Dermis blood vessel endothelial cell (primary cell): ENCODE measurements at regions not wholly inside any gene's neighbourhood (a gene's known extent, or its start where the extent isn't known, plus 50 kb on each side); places are given as distances from the start of the nearest gene placed in this dataset.

Experiments used
- DNase-seq: peaks from one replicate; pipeline ENCODE4 v3.0.0; 2010

DNA sequence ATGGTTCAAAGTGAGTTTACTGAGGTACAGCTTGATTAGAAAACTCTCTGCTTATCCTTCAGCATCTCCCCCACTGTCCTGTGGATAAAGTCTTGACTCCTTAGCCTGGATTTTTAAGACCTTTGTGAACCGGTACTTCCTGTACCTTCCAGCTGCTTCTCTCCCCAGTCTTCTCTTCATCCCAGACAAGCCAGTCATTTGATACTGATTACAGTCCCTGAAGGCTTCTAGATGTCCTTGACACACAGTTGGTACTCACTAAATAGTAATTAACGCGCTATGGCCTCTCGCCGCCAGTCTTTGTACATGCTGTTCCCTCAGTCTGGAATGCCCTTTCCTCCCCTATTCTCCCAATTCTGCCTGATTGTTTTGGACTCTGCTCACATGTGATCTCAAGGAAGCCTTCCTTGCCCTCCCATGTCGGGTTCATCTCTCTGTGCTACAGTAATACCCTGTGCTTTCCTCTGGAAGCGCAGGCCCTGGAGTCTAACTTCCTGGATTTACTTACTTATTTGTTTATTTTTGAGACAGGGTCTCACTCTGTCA is 50.6 kb upstream of the PTGR2 start:
- DNase-seq: no peak

DNA sequence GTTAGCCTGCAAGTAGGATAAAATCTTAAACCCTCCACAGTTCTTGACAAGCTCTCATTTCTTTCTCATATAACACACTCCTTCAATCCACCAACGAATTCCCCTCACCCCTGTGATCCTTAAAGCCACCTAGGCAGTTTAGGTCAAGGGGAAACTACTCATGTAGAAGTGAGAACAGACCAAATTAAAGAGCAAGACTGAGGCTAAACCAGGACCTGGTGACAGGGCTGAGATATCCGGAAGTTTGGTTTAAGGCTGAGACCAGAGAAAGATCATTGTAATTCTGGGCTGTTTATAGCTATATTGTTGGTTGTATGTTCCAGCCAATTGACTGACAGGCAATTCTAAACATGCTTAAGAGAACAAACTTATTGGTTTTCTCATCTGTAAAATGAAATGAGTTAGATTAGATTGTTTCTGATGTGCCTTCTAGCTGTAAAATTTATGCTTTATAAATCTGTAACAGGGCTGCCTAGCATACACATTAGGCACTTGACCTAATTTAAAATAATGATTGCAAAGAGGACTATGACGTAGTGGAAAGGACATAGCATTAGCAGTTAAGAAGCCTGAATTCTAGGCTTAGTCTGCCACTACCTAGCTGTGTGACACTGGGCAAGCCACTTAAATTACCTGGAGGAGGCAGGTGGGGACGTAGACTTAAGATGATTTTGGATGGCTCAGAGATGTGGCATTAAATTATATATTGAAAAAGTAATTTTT is 53.9 kb upstream of the PTGR2 start:
- DNase-seq: no peak

DNA sequence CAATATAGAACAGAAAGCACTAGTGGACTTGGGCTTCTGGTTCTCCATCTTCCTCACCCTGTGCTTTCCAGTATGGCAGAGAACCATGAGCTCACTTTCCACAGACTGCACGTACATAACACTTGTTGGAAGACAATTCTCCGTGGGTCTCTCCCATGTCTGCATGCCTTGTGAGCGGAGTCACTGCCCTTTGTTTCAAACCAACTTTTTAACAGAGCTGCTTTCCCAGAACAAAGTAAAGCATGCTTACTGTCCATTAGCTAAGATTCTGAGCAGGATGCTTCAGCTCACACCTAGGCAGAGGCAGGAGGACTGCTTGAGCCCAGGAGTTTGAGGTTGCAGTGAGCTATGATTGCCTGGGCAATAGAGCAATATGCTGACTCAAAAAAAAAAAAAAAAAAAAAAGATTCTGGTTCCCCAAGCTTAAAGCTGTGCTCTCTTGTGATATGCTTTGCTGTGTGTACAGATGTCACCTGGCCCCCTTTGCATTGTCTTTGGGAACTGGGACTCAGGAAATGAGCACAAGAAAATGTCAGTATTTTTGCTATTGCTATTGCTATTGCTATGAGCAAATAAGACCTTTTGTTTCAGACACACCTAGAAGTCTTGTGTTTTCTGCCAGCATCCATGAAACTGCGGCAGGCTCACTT is 54.6 kb upstream of the PTGR2 start:
- DNase-seq: no peak

DNA sequence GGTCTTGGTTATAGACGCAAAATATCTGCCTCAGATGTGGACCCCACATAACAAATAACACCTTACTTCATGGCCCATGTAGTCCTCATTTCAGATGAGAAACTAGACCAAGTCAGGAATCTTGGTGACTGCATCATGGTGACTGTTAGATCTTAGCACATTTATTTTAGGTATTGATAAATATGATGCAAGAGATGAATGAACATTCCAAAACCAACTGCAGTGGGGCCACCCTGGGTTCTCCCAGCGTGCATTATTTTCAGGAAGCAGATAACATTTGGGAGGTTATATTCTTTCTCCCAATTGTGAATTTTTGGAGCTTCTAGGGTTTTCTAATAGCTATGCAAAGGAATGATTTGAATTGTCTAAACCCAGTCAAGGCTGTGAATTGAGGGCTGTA is 55.2 kb upstream of the PTGR2 start:
- DNase-seq: no peak

DNA sequence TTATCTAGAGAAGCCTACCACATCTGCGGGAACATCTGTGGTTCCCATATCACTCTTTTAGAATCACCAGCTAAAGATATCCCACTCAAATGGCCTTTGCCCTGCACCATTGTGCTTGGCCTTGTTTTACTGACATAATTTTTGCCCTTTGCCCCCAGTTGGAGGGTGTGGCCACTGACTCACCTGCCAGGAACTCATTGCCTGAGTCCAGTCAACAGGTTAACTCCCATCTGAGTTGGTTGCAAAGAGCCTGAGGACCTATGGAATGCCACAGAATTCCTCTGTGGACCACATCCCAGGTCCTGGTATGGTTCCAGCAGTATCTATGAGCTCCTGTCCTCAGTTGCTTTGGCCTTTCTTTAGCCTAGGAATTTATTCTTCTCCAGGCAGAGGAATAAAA is 55.7 kb upstream of the PTGR2 start:
- DNase-seq: no peak

DNA sequence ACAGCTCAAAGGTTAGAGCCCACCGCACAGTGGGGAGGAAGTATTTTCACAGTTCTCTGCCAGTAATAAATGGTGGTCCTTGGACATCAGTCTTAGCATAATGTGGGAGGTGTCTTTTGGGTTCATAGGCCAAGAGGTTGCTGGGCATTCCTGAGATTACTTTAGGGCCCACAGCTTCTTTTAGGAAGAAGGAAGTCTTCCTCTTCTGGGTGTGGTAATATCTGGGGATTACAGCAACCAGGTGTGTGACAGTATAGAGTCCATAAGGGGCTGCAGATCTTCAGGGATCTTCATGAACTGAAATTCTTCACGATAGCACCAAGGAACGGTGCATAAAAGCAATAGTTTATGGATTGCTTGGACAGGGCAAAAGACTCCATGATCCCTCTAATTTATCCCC is 56.2 kb upstream of the PTGR2 start:
- no peak for DNase-seq

DNA sequence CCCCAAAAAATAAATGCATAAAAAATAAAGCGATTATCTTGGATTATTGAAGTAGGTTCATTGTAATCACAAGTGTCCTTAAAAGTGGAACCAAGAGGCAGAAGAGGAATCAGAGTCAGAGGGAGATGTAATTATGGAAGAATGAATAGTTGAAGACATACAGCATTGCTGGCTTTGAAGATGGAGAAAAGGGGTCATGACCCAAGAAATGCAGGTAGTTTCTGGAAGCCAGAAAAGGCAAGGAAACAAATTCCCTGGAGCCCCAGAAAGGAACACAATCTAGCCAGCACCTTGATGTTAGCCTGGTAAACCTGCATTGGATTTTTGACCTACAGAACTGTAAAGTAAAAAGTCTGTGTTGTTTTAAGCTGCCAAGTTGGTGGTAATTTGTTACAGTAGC is 57.5 kb upstream of the PTGR2 start:
- no peak for DNase-seq

DNA sequence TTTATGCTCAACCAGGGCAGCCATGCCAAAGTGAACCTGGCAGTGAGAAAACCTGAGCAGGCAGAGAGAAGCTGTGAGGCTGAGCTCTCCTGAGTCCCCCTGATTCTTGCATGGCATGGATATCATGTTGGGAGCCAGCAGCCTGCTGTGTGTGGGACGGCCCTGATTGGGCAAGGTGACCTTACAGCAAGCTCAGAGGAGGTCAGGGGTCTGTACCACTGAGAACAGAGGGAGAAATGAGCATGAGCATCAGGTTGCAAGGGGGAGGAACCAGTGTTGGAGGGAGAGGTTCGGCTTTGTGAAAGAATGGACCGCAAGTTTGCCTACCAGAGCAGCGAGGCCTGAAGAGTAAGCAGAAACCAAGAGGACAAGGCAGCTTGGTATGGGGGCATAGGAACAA is 59.1 kb upstream of the PTGR2 start:
- DNase-seq: no peak

DNA sequence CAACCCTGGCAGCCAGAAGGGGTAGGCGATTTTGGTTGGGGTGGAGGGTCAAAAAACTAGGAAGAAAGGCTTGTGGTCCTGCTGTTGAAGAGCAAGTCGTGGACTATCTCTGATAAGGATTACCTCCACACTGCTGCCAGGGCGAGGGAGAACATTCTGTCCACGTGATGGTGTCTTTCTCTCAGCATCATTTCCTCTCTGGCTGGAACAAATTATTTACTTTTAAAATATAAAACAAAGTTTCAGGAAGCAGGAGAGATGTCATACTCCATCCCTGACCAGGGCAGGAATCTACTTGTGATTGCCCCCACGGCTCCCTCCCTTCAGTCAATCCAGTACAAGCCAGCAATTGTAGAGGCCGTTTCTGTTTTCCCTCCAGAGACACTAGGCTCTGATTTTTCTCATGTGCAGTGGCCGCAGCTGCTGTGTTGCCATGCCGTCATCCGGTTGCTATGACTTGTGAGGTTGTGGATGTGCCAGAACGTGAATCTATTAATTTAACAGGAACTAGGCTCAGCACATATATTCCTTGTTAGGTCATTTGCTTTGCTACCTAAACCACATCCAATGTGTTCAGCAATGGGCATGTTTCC is 61.5 kb upstream of the PTGR2 start:
- peak; percentile 94 for DNase-seq

DNA sequence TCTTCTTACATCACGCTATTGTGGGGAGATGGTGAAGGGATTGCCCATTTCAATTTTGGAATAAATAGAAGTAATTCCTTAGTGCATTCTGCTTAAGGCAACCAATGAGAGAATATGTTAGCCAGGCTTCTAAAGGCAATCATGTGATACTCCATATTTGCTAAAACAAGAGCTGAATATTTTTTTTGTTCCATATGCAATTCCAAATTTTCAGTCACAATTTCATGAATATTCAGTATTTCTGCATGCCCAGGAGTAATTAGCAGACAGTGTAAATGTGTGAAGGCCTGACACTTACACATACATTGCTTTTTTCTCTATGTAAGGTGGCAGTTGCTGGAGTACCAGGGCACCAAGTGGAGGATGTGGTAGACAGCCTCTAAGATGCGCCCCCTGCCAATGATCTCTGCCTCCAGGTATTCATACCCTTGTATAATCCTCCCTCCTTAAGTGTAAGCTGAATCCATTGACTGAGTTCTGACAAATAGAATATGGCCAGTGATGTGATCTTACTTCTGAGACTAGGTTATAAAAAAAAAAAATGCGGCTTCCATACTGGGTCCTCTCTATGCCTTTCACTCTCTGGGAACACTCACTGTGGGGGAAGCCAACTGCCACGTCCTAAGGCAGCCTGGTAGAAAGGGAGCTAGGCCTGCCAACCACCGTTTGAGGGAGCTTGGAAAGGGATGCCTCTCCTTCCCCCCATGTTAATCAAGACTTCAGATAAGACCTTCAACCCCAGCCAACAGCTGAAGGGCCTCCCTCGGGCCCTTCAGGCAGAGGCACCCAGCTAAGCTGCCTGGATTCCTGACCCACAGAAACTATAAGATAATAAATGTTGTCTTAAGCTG is 62.7 kb upstream of the PTGR2 start:
- no peak for DNase-seq

DNA sequence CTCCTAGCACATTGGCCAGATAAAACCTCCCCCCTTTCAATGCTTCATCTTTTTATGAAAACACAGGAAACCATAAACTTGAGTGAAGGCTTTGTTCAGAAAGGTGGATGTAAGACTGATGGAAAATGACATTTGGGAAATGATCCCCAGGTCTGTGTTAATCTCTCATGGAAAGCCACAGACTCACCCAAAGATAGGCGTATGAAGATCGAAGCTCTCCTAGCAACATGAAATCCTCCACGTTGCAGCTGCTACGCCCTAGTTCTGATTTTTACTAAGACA is 63.4 kb upstream of the PTGR2 start:
- DNase-seq: peak; percentile 41

DNA sequence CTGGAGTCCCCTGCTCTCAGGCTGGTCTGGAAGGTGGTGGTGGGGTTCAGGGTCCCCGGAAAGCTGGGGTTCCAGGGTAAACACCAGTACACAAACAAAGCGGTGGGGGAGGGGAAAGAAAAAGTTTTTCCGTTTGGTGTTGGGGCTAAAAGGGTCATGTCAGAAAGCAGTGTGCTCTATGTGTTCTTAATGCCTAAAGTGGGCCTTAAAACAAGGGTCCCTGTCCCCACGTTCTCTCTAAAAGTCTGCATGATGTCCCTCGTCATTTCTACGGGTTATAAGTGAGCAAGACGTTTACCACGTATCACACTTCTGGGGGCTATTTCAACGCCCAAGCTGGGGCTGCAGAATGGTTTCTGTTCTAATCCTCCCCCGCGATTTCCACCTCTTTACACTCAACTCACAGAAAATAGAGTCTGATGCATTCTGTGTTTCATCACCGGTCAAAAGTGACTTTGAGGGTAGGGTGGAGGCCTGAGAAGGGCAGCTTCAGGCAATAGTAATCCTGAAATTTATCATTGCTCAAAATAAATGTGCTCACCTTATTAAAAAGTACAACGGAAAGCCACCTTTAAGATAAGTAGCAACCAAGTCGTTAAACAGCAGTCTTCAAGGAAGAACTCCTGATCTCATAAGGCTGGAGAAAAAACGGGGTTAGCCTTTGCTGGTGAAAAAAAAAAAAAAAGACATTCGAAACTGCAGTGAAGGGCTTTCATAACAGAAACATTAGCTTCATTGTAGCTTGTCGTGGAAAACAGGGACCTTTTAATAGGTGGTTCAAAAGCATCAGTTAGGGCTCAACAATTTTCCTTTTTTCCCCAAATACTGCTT is 63.9 kb upstream of the PTGR2 start:
- peak; percentile 24 for DNase-seq

DNA sequence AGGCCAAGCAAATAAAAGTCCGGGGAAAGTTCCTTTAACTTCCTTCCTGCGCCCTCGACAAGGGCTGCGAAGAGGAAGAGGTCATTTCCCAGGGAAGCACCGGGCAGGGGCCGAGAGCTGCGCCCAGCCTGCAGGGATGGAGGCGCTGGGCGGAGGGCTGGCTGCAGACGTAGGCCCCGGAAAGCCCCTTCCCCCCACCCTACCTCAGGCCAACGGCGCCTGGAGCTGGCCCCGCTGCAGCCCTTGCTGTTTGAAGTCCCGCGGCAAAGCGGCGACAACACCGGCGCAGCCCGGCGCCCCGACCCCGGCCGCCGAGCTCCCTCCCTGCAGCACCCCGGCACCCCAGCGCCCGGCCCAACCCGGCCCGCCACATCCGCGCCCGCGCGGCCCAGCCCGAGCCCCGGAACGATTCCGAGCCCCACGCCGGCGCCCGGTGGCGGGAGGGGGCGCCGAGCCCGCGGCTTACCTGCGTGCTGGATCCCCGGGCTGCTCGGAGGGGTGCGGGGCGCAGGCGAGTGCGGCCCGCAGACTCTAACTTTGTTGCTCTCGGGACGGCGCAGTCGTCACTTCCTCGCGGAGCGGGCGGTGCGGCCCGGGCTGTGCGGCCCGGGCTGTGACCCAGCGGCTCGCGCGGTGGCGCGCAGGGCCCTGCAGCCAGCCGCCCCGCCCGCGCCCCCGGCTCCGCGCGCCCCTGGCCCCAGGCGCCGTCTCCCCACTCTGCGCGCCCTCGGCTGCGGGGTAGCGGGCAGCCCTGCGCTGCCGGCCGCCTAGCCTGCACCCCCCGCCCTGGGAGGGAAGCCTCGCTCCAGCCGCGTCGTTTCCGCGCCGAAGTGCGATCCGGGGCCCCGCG is 64.8 kb upstream of the PTGR2 start:
- DNase-seq: peak; percentile 67

DNA sequence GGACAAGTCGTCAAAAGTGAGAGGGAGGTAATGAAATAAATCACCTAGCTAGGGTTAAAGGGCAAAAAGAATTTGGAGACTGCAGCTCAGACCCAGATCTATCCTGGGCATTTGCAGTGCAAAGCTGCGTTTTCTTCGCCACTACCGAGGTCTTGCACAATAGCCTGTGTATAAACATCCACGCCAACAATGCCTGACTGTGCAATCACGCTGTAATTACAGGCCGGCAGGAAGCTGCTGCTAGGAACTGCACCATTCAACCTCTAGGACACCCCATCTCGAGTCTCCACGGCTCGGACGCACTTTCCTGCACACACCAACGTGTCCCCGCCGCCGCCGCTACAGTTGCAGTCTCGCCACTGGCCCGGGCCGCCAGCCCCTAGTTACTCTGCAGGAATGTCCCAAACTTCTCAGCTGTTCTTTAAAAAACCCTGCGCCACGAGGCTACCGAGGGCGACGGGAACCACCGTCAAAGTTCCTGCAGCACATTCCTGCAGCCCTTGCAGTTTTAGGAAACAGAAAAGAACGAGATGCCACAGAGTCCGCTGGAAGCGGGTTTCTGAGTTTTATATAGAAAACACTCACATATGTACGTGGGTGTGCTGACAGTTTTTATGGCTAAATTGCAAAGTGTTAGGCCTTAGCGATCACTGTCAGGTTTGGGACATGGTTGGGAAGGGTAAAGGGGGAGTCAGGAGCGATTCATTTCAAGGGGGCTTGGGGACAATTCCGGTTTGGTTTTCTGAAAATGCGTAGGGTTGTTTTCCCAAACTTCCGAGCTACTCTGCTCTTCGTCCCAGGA is 65.6 kb upstream of the PTGR2 start:
- DNase-seq: peak; percentile 93

DNA sequence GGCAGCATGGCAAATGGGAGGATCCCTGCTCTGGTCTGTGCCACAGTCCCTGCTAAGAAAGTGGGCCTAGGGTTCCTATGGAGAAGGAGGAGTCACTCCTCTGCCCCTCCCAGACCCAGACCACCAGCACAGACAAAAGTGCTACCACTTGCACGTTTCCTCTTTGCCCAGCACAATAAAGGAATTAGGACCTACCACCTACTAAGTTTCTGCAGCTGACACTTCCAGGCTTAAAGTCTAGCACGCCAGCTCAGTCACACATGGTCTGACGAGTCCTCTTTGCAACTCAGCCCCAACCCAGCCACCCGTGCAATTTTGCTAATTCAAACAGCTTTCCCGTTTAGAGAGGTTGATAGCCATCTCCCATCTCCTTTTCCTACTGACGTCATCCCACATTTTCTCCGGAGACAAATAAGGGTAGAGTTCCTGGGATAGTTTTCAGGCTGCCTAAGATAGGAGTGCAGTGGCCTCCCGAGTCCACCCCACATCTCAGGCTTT is 66.2 kb upstream of the PTGR2 start:
- DNase-seq: peak; percentile 69

DNA sequence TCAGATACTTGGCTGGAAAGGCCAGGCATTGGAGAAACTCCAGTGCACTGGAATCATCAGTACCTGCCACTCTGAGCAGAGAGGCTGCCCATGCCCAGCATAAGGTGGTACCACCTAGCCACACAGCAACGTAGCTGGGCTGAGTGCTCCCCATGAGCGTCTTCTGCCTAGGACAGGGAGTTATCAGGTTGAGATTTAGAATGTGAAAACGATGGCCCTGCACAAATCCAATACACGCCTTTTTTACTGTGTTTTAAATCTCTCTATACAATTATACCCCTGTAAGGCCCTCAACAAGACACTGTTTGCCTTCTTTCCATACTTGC is 66.7 kb upstream of the PTGR2 start:
- no peak for DNase-seq

DNA sequence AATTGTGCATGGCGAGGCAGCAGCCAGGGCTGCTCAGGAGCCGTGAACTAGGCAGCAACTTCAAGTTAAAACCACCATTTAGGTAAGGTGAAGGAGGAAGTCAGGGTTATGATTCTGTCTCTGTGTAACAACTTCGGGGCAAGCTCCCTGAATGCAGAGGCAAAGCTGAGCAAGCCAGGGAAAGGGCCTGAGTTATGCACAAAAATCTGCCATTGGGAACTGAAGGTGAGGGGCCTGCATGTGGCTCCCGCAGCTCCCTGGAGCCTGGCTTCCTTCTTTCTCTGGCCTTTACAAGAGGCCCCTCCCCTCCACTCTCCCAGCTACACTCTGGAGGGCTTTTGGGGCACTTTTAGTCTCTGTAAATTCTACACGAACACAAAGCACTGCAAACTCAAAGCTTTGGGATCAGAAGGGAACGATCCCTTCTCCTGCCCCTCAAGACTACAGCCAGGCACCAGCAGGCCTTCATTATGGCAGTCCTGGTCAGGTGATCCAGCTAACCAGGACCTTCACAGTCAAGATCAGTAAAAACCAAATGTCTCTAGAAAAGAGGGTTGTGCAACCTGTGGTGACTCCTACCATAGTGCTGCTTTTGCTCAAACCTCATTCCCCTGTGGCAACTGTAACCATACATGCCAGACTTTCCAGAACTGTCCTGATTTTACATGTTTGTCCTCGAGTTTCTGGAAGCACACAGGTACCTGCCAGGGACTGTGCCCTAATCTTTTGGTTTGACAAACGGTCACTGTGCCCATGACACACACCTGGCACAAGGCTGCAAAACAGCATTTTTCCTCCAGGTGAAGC is 67.2 kb upstream of the PTGR2 start:
- no peak for DNase-seq

DNA sequence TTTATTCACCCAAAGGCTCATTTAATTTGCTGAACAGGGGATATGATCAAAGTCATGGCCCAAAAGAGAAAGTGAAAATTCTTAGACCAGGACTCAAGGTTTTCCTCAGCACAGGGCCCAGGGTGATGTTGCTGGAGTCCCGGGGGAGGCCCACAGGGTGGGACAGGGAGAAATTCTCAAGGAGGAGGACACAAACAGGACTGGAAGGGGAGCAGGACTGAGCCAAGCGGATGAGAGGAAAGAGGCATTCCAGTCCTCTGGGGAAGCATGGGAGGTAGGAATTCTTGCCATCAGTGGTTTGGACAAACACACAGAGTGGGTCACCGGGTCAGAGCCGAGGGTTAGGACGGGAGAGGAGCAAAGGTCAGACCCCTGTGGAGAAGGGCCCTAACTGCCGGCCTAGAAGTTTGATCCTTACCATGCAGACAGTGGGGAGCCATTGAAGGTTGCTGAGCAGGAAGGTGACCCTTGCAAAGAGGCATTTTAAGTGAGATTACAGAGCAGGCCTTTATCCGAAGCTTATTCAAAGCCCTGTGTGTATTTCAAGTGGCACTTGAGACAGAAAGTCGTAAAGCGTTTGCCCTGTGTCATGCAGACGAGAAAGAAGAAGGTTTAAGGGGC is 68.4 kb upstream of the PTGR2 start:
- DNase-seq: no peak

DNA sequence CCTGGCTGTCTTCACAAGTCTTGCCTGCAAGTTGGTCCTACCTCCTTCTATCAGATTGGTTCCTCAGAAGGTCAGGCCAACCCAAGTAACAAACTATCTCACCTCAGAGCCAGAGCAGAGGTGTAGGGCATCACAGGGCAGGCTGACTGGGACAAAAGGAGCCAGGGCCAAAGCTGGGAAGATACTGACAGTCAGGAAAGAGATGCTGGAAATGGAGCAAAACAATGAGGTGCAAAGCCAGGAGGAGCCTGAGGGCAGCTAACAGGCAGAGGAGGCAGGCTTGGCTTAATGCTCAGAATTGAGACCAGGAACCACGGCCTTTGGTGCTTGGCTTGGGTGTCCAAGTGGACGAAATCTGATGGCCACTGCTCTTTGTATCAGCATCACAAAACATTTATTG is 68.4 kb upstream of the PNMA1 start:
- no peak for DNase-seq
